Esophagus squamous epithelium (tissue), 4 donors: ENCODE measurements at regions not wholly inside any gene's neighbourhood (a gene's known extent, or its start where the extent isn't known, plus 50 kb on each side); places are given as distances from the start of the nearest gene placed in this dataset.

Source experiments
- POLR2A ChIP-seq, 4 donors: fragments of 450-650 bp; IDR thresholded peaks; one replicate each; pipeline ENCODE4 v1.6.1; 2017; ENCODE audit warnings: antibody characterized with exemption in 4 of 4, mild to moderate bottlenecking in 4 of 4, moderate library complexity in 3 of 4
- TF ChIP-seq, protein P1 (sequence below), 6 experiments: fragments of 450-650 bp in 4 of 6; fragments of 200-600 bp in 2 of 6; sonication (generic) in 2 of 6; IDR thresholded peaks; one replicate each; pipeline ENCODE4 v1.5.1; 2016 to 2019; ENCODE audit warnings: antibody characterized with exemption in 6 of 6, mild to moderate bottlenecking in 4 of 6, moderate library complexity in 4 of 6

DNA sequence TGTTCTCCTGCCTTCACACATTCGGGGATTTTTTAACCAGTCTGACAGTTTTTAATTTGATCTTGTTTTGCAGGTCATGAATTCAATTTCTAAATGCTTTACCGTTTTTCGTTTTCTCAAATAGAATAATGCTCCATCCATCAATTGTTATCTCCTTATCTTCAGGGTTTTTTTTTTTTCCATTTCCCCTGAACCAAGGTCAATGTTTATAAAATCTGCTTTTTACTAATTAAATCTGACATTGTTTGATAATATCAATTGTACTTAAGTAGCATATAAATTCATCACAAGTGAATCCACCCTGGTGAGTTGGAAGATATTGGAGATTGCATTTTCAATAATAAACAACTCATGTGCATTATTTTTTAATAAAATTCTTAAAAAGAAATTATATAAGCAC, 2004.6 kb upstream of the WWC1 start:
- no peak for TF ChIP-seq POLR2A (IDR thresholded peaks at IDR 0.05)
- TF ChIP-seq, protein P1, sequence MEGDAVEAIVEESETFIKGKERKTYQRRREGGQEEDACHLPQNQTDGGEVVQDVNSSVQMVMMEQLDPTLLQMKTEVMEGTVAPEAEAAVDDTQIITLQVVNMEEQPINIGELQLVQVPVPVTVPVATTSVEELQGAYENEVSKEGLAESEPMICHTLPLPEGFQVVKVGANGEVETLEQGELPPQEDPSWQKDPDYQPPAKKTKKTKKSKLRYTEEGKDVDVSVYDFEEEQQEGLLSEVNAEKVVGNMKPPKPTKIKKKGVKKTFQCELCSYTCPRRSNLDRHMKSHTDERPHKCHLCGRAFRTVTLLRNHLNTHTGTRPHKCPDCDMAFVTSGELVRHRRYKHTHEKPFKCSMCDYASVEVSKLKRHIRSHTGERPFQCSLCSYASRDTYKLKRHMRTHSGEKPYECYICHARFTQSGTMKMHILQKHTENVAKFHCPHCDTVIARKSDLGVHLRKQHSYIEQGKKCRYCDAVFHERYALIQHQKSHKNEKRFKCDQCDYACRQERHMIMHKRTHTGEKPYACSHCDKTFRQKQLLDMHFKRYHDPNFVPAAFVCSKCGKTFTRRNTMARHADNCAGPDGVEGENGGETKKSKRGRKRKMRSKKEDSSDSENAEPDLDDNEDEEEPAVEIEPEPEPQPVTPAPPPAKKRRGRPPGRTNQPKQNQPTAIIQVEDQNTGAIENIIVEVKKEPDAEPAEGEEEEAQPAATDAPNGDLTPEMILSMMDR (IDR thresholded peaks at IDR 0.05) = no peak
